H9 (cell line): ENCODE measurements at regions not wholly inside any gene's neighbourhood (a gene's known extent, or its start where the extent isn't known, plus 50 kb on each side); places are given as distances from the start of the nearest gene placed in this dataset.

Source experiments
- DNase-seq: peaks from one replicate; pipeline ENCODE4 v3.0.0-alpha.2; 2017
- H2AFZ ChIP-seq: one replicate; pipeline ENCODE4 v1.6.1; 2013; ENCODE audit warnings: mild to moderate bottlenecking, low read length, control low read depth, moderate library complexity
- H2AK5ac ChIP-seq: 2 replicates; pipeline ENCODE4 v1.6.1; 2013; ENCODE audit warnings: low read length, control low read depth, mixed read lengths; ENCODE audit not compliant: insufficient read length
- H2BK120ac ChIP-seq: one replicate; pipeline ENCODE4 v1.6.1; 2013; ENCODE audit warnings: low read depth, mild to moderate bottlenecking, low read length, control low read depth, inconsistent platforms; ENCODE audit not compliant: poor library complexity, severe bottlenecking
- H2BK12ac ChIP-seq: 2 replicates; pipeline ENCODE4 v1.6.1; 2013; ENCODE audit warnings: low read length, control low read depth, mixed read lengths, low read depth; ENCODE audit not compliant: insufficient read length
- H2BK15ac ChIP-seq: 2 replicates; pipeline ENCODE4 v1.6.1; 2013; ENCODE audit warnings: low read depth, low read length, control low read depth
- H2BK20ac ChIP-seq: one replicate; pipeline ENCODE4 v1.6.1; 2013; ENCODE audit warnings: low read depth, mild to moderate bottlenecking, low read length, control low read depth, inconsistent platforms; ENCODE audit not compliant: poor library complexity, severe bottlenecking
- H2BK5ac ChIP-seq: 2 replicates; pipeline ENCODE4 v1.6.1; 2013; ENCODE audit warnings: low read length, control low read depth, mixed read lengths; ENCODE audit not compliant: insufficient read length
- H3K14ac ChIP-seq: 2 replicates; pipeline ENCODE4 v1.6.1; 2013; ENCODE audit warnings: low read length, control low read depth; ENCODE audit not compliant: insufficient read depth
- H3K18ac ChIP-seq: 2 replicates; pipeline ENCODE4 v1.6.1; 2013; ENCODE audit warnings: low read depth, mild to moderate bottlenecking, mixed read lengths, low read length, control low read depth; ENCODE audit not compliant: insufficient read length
- H3K23ac ChIP-seq: 2 replicates; pipeline ENCODE4 v1.6.1; 2013; ENCODE audit warnings: low read length, control low read depth, mixed read lengths, low read depth; ENCODE audit not compliant: insufficient read length
- H3K23me2 ChIP-seq: 2 replicates; pipeline ENCODE4 v1.6.1; 2013; ENCODE audit warnings: low read depth, mild to moderate bottlenecking, mixed read lengths, low read length, control low read depth; ENCODE audit not compliant: insufficient read length, poor library complexity, severe bottlenecking
- H3K27ac ChIP-seq: 2 replicates; pipeline ENCODE4 v1.5.1; 2013; ENCODE audit warnings: low read length, control low read depth, mixed read lengths, low read depth; ENCODE audit not compliant: insufficient read length
- H3K27me3 ChIP-seq: 2 replicates; pipeline ENCODE4 v1.6.1; 2013; ENCODE audit warnings: low read length, control low read depth, inconsistent platforms; ENCODE audit not compliant: insufficient read depth
- H3K4ac ChIP-seq: 2 replicates; pipeline ENCODE4 v1.6.1; 2013; ENCODE audit warnings: low read depth, mild to moderate bottlenecking, control low read depth, inconsistent platforms, low read length, moderate library complexity
- H3K4me1 ChIP-seq: 2 replicates; pipeline ENCODE4 v1.6.1; 2013; ENCODE audit warnings: low read length, control low read depth, inconsistent platforms; ENCODE audit not compliant: insufficient read depth
- H3K4me2 ChIP-seq: 2 replicates; pipeline ENCODE4 v1.6.1; 2013; ENCODE audit warnings: low read length, control low read depth, mixed read lengths; ENCODE audit not compliant: insufficient read length, insufficient read depth
- H3K56ac ChIP-seq: 2 replicates; pipeline ENCODE4 v1.6.1; 2013; ENCODE audit warnings: low read depth, mild to moderate bottlenecking, mixed read lengths, low read length, control low read depth; ENCODE audit not compliant: insufficient read length
- H3K79me1 ChIP-seq: 2 replicates; pipeline ENCODE4 v1.6.1; 2013; ENCODE audit warnings: low read depth, mild to moderate bottlenecking, moderate library complexity, low read length, control low read depth, inconsistent platforms; ENCODE audit not compliant: insufficient read depth, poor library complexity, severe bottlenecking
- H3K79me2 ChIP-seq: 2 replicates; pipeline ENCODE4 v1.6.1; 2013; ENCODE audit warnings: low read length, control low read depth, inconsistent platforms; ENCODE audit not compliant: insufficient read depth
- H3K9ac ChIP-seq: 2 replicates; pipeline ENCODE4 v1.6.1; 2013; ENCODE audit warnings: low read length, control low read depth, mixed read lengths; ENCODE audit not compliant: insufficient read length; ENCODE audit errors: extremely low read depth
- H3K9me3 ChIP-seq: one replicate; pipeline ENCODE4 v1.6.1; 2013; ENCODE audit warnings: low read depth, low read length, inconsistent platforms; ENCODE audit not compliant: control insufficient read depth
- H3T11ph ChIP-seq: one replicate; pipeline ENCODE4 v1.6.1; 2013; ENCODE audit warnings: mild to moderate bottlenecking, low read length, control low read depth, inconsistent platforms
- H4K20me1 ChIP-seq: one replicate; pipeline ENCODE4 v1.6.1; 2013; ENCODE audit not compliant: control insufficient read depth, insufficient read length, insufficient read depth
- H4K5ac ChIP-seq: 2 replicates; pipeline ENCODE4 v1.6.1; 2013; ENCODE audit warnings: low read depth, mild to moderate bottlenecking, mixed read lengths, low read length, control low read depth; ENCODE audit not compliant: insufficient read length
- H4K8ac ChIP-seq: replicated peaks from 2 replicates; pipeline ENCODE4 v1.6.1; 2013; ENCODE audit warnings: low read length, control low read depth, mixed read lengths, low read depth; ENCODE audit not compliant: insufficient read length
- H4K91ac ChIP-seq: 2 replicates; pipeline ENCODE4 v1.6.1; 2013; ENCODE audit warnings: low read depth, mild to moderate bottlenecking, moderate library complexity, mixed read lengths, low read length, control low read depth; ENCODE audit not compliant: insufficient read length
- H3K27ac Mint-ChIP-seq, 3 experiments: 2 replicates in 2 of 3; 3 replicates in 1 of 3; pipeline ENCODE4 v1.8.0; 2020 to 2021; ENCODE audit warnings: mixed read lengths in 3 of 3, mild to moderate bottlenecking in 1 of 3, moderate library complexity in 1 of 3
- H3K27me3 Mint-ChIP-seq: 2 replicates; pipeline ENCODE4 v1.8.0; 2021; ENCODE audit warnings: low read depth, mild to moderate bottlenecking, moderate library complexity, mixed read lengths
- H3K36me3 Mint-ChIP-seq, 3 experiments: 2 replicates in 2 of 3; 3 replicates in 1 of 3; pipeline ENCODE4 v1.8.0; 2020 to 2021; ENCODE audit warnings: low read depth in 3 of 3, mixed read lengths in 3 of 3; ENCODE audit not compliant: insufficient read depth in 1 of 3
- H3K4me1 Mint-ChIP-seq, 2 experiments: 2 replicates each; pipeline ENCODE4 v1.8.0; 2020; ENCODE audit warnings: mixed read lengths in 2 of 2
- H3K4me3 Mint-ChIP-seq, 2 experiments: 2 replicates in 1 of 2; 3 replicates in 1 of 2; pipeline ENCODE4 v1.8.0; 2020 to 2021; ENCODE audit warnings: mild to moderate bottlenecking in 2 of 2, mixed read lengths in 2 of 2, moderate library complexity in 1 of 2
- H3K9me3 Mint-ChIP-seq, 2 experiments: 2 replicates in 1 of 2; 3 replicates in 1 of 2; pipeline ENCODE4 v1.8.0; 2020; ENCODE audit warnings: mild to moderate bottlenecking in 2 of 2, mixed read lengths in 2 of 2, moderate library complexity in 1 of 2
- CTCF ChIP-seq: fragments of 200-600 bp; sonication (generic); conservative IDR thresholded peaks from 3 replicates; pipeline ENCODE4 v1.8.0; 2021; ENCODE audit warnings: antibody characterized with exemption, mild to moderate bottlenecking
- whole genome bisulfite sequencing: extraction: QIAGEN DNeasy Blood & Tissue Kit; methylation state at CpG from one replicate; pipeline ENCODE4 v1.1.7; 2013; ENCODE audit warnings: missing lambda C conversion rate, low lambda C conversion rate, mixed read lengths; ENCODE audit not compliant: insufficient read length; ENCODE audit errors: extremely low coverage; 5-methylcytosine and 5-hydroxymethylcytosine counted together

DNA sequence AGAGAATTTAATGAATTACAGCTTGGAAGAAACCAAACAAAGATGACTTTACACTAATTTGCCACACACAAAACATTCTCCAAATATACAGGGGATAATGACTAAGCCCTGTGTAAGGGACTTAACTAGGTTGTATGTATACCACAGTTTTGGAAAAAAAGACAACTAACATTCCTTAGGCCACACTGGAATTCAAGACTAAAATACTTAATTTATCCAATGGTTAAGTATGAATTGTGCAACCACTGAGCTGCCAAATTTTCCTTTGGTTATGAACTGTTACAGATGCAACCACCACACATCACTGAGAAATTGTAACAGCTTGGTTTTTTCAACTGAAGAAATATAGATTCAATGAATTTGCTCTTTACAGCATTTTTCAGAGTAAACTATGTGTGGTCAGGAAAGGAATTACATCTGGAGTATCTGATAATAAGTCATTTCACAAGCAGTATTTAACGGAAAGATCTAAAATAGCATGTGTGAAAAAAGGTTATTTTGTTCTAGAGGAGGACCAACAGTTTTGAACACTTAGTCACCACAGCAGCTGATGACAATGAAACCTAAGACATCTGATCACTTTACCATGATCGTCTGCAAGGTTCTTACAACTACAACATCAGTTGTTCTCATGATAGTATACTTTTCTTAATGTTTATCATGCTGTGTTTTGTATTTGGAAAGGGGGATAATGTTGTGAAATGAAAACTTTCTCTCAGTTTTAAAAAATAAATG, 318.8 kb downstream of the BCKDHB start:
- H3K23ac ChIP-seq: no peak overlapping the region
- no peak overlapping the region for H3K18ac ChIP-seq
- TF ChIP-seq CTCF: no peak
- Mint-ChIP-seq H3K4me1 (no peaks in the 10 kb centered on the region), H3K4me3 (no peak overlapping the region), H3K27ac (no peak overlapping the region), H3K36me3 (peaks cover 13 to 26% (median 18%) of the 10 kb centered on the region in 3 experiments), H3K9me3 (peaks cover 37 to 45% of the 10 kb centered on the region in 2 experiments), H3K27me3 (no peaks in the 10 kb centered on the region)
- H4K91ac ChIP-seq: no peak overlapping the region
- peaks cover 13% of the 10 kb centered on the region for H3K9me3 ChIP-seq
- no peak overlapping the region for H3K14ac ChIP-seq
- H4K8ac ChIP-seq: no peak overlapping the region
- no peak overlapping the region for H3T11ph ChIP-seq
- H3K4ac ChIP-seq: no peak overlapping the region
- H4K5ac ChIP-seq: no peak overlapping the region
- H3K79me2 ChIP-seq: no peaks in the 10 kb centered on the region
- H3K9ac ChIP-seq: no peak overlapping the region
- no peak for DNase-seq
- no peak overlapping the region for H2BK20ac ChIP-seq
- no peak overlapping the region for H2BK12ac ChIP-seq
- no peak overlapping the region for H2AK5ac ChIP-seq
- no peaks in the 10 kb centered on the region; the same call in 1 of the 2 replicates for H3K27me3 ChIP-seq
- no peak overlapping the region for H3K27ac ChIP-seq
- WGBS: no CpG with 5 or more reads among the region's 2 CpGs
- H2BK120ac ChIP-seq: no peak overlapping the region
- no peaks in the 10 kb centered on the region for H3K4me1 ChIP-seq
- H2BK15ac ChIP-seq: no peak overlapping the region
- H3K4me2 ChIP-seq: no peak overlapping the region
- no peak overlapping the region for H2BK5ac ChIP-seq
- no peaks in the 10 kb centered on the region for H4K20me1 ChIP-seq
- H3K56ac ChIP-seq: no peak overlapping the region
- no peak overlapping the region for H2AFZ ChIP-seq
- H3K23me2 ChIP-seq: no peaks in the 10 kb centered on the region
- H3K79me1 ChIP-seq: no peaks in the 10 kb centered on the region
